ENCODE measurements at regions not wholly inside any gene's neighbourhood (a gene's known extent, or its start where the extent isn't known, plus 50 kb on each side); places are given as distances from the start of the nearest gene placed in this dataset.

GRCh38 chr1:219387211-219387610 lies 213.5 kb downstream of the LYPLAL1 start:
- TF ChIP-seq POLR2A (IDR thresholded peaks at IDR 0.05; ENCODE audit: low read depth, low read length) (no peak), TAF1 (IDR thresholded peaks at IDR 0.05; ENCODE audit: low read depth, low read length) (no peak), POLR2AphosphoS5 (IDR thresholded peaks at IDR 0.05; ENCODE audit: low read depth, low read length) (no peak), PAX5 (IDR thresholded peaks at IDR 0.05; ENCODE audit: insufficient read depth, low read length, severe bottlenecking) (no peak), POU2F2 (IDR thresholded peaks at IDR 0.05; ENCODE audit: low read depth, low read length) (no peak), SPI1 (IDR thresholded peaks at IDR 0.05; ENCODE audit: low read depth, low read length) (no peak)
